IPS-15b (cell line): ENCODE measurements at regions not wholly inside any gene's neighbourhood (a gene's known extent, or its start where the extent isn't known, plus 50 kb on each side); places are given as distances from the start of the nearest gene placed in this dataset.

ENCODE experiments used
- H3K27me3 ChIP-seq: one replicate; pipeline ENCODE4 v1.6.1; 2013; ENCODE audit warnings: low read length; ENCODE audit not compliant: control insufficient read depth, insufficient read depth
- H3K36me3 ChIP-seq: one replicate; pipeline ENCODE4 v1.6.1; 2013; ENCODE audit warnings: low read length; ENCODE audit not compliant: control insufficient read depth, insufficient read depth
- H3K4me1 ChIP-seq: one replicate; pipeline ENCODE4 v1.6.1; 2013; ENCODE audit warnings: mild to moderate bottlenecking, low read length; ENCODE audit not compliant: control insufficient read depth, insufficient read depth
- H3K4me3 ChIP-seq: one replicate; pipeline ENCODE4 v1.5.1; 2013; ENCODE audit warnings: low read depth, low read length
- H3K9ac ChIP-seq: one replicate; pipeline ENCODE4 v1.6.1; 2013; ENCODE audit warnings: low read depth, mild to moderate bottlenecking, low read length
- H3K9me3 ChIP-seq: one replicate; pipeline ENCODE4 v1.6.1; 2013; ENCODE audit warnings: mild to moderate bottlenecking, low read length; ENCODE audit not compliant: control insufficient read depth, insufficient read depth

DNA sequence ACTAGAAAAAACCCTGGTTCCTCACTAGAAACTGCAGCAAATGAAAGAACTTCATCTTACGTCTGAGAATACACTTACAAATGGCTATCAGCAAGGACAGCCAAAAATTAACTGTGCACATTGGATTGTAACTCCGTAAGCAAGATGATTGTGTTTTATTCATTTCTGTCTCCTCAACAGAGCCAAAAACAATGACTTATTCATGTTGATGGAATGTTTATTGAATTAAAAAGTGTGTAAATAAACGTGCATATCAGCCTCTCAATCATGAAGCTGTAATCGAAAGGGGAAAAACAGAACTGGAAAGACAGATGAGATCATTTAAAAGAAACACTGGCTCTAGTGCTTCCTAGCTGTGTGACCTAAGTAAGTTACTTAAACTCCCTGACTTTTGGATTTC, 307.5 kb upstream of the ZC3H12C start:
- Histone ChIP-seq H3K4me3 (no peak overlapping the region), H3K9me3 (no peaks in the 10 kb centered on the region), H3K36me3 (no peaks in the 10 kb centered on the region), H3K9ac (no peak overlapping the region), H3K27me3 (no peaks in the 10 kb centered on the region), H3K4me1 (no peaks in the 10 kb centered on the region)

- no peaks in the 10 kb centered on the region for H3K4me1 ChIP-seq
These were observed 304.2 kb upstream of the ZC3H12C start for GRCh38 chr11:109788948-109789490.

DNA sequence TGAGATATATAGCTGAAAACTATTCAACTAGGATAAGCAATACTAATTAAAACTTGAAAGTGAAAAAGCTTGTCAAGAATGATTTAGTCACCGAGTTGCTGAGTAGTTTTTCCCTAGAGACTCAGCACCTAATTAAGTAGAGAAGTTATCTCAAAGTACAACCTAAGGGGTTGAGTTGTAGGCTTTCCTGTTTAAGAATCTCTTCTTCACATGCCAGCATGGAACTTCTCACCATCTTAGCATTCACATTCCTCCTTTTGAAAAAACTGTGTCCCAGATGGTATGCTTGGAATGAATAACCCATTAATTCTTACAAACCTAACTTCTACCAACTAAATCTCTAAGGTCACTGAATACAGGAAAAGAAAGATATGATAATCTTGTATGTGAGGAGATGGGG, 303.3 kb upstream of the ZC3H12C start:
- Histone ChIP-seq H3K27me3 (no peaks in the 10 kb centered on the region), H3K4me3 (no peak overlapping the region), H3K4me1 (no peaks in the 10 kb centered on the region), H3K9ac (no peak overlapping the region), H3K9me3 (no peaks in the 10 kb centered on the region), H3K36me3 (no peaks in the 10 kb centered on the region)

More at GRCh38 chr11:109788948-109789490, 304.2 kb upstream of the ZC3H12C start:
- H3K36me3 ChIP-seq: no peaks in the 10 kb centered on the region
- H3K9me3 ChIP-seq: no peaks in the 10 kb centered on the region
- H3K4me3 ChIP-seq: no peak overlapping the region
- H3K27me3 ChIP-seq: no peaks in the 10 kb centered on the region
- no peak overlapping the region for H3K9ac ChIP-seq

DNA sequence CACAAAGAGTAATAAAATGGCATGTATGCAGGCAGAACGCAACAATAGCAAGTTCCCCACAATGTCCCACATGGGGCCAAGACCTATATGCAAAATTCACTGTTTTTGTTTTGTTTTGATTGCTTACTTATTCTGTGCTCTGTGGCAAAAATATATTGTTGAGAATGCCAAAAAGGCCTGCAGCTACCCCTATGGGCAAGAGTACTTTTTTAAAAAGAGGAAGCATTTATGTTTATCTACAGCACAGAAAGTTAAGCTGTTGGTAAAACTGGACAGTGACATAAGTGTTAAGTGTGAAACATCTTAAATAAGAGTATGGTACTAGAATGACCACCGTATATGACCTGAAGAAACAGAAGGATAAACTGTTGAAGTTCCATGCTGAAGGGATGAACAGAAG, 301.9 kb upstream of the ZC3H12C start:
- Histone ChIP-seq H3K9me3 (no peaks in the 10 kb centered on the region), H3K4me3 (no peak overlapping the region), H3K9ac (no peak overlapping the region), H3K27me3 (no peaks in the 10 kb centered on the region), H3K36me3 (no peaks in the 10 kb centered on the region), H3K4me1 (no peaks in the 10 kb centered on the region)

GRCh38 chr11:109794501-109794900, 298.7 kb upstream of the ZC3H12C start:
- no peak overlapping the region for H3K4me3 ChIP-seq
- H3K27me3 ChIP-seq: no peaks in the 10 kb centered on the region

GRCh38 chr11:109795234-109795633, 298.0 kb upstream of the ZC3H12C start:
- no peaks in the 10 kb centered on the region for H3K27me3 ChIP-seq
- H3K9me3 ChIP-seq: no peaks in the 10 kb centered on the region
- H3K9ac ChIP-seq: no peak overlapping the region
- H3K36me3 ChIP-seq: no peaks in the 10 kb centered on the region
- H3K4me1 ChIP-seq: no peaks in the 10 kb centered on the region
- H3K4me3 ChIP-seq: no peak overlapping the region

More at GRCh38 chr11:109794501-109794900, 298.7 kb upstream of the ZC3H12C start:
- H3K4me1 ChIP-seq: no peaks in the 10 kb centered on the region
- H3K36me3 ChIP-seq: no peaks in the 10 kb centered on the region
- no peak overlapping the region for H3K9ac ChIP-seq
- H3K9me3 ChIP-seq: no peaks in the 10 kb centered on the region

DNA sequence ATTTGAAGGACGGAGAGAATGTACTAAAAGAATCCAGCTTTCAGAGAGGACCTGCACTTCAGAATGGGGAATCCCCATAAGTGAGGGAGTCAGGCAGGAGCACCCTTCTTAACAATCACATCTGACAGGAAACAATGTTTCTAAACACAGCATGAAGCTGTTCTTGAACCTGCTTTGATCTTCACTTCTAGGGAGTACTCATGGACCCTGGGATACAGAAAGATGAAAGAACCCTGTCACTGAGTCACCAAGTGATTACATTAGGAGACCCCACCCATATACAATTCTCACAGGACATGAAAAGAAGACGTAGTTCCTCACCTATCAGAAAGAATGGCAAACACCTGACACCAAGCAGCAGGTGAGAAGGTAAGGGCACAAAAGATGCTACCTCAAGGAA, 296.9 kb upstream of the ZC3H12C start:
- no peaks in the 10 kb centered on the region for H3K27me3 ChIP-seq
- no peaks in the 10 kb centered on the region for H3K36me3 ChIP-seq
- no peaks in the 10 kb centered on the region for H3K4me1 ChIP-seq
- H3K4me3 ChIP-seq: no peak overlapping the region
- H3K9ac ChIP-seq: no peak overlapping the region
- no peaks in the 10 kb centered on the region for H3K9me3 ChIP-seq

DNA sequence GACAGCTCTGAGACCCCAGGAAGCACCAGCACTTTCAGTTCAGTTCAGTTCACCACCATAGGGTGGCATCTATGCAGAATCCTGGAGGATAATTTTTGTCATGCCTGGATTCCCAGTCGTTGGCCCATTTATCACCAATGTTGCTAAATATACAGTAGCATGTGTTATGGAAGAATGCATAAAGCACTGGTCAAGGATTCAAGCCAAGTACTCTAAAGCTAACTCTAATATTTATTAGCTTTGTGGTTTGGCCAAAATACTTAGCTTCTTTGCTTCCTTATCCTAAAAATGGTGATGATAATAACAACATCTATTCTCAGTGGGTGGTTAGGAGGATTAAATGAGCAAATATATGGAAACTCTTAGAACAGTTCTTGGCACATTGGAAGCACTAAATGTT, 294.7 kb upstream of the ZC3H12C start:
- Histone ChIP-seq H3K36me3 (no peaks in the 10 kb centered on the region), H3K9ac (no peak overlapping the region), H3K4me3 (no peak overlapping the region), H3K4me1 (no peaks in the 10 kb centered on the region), H3K9me3 (no peaks in the 10 kb centered on the region), H3K27me3 (no peaks in the 10 kb centered on the region)

DNA sequence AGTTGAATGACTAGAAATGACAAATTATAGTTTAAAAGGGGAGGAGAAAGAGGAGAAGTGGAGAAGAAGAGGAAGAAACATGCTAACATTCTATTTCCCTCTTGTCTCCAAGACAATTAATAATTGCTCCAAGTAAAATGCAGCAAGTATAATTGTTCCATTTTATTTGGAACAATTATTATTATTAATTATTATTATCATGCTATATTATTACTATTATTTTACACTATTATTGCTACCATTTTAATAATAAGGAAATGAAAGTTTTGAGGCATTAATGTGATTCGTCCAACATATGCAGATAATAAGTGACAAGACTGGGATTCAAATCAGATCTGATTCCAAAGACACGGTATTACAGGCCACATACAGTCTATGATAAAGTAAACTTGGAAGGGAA, 293.6 kb upstream of the ZC3H12C start:
- H3K4me3 ChIP-seq: no peak overlapping the region
- H3K9me3 ChIP-seq: no peaks in the 10 kb centered on the region
- no peaks in the 10 kb centered on the region for H3K27me3 ChIP-seq
- H3K4me1 ChIP-seq: no peaks in the 10 kb centered on the region
- no peaks in the 10 kb centered on the region for H3K36me3 ChIP-seq
- no peak overlapping the region for H3K9ac ChIP-seq

GRCh38 chr11:109804911-109805310, 288.3 kb upstream of the ZC3H12C start:
- no peaks in the 10 kb centered on the region for H3K9me3 ChIP-seq
- H3K36me3 ChIP-seq: no peaks in the 10 kb centered on the region
- no peak overlapping the region for H3K9ac ChIP-seq
- H3K27me3 ChIP-seq: no peaks in the 10 kb centered on the region
- H3K4me3 ChIP-seq: no peak overlapping the region
- H3K4me1 ChIP-seq: no peaks in the 10 kb centered on the region

- no peaks in the 10 kb centered on the region for H3K9me3 ChIP-seq
- no peak overlapping the region for H3K9ac ChIP-seq
- H3K4me3 ChIP-seq: no peak overlapping the region
- H3K27me3 ChIP-seq: no peaks in the 10 kb centered on the region
- no peaks in the 10 kb centered on the region for H3K36me3 ChIP-seq
- no peaks in the 10 kb centered on the region for H3K4me1 ChIP-seq
These were observed 287.0 kb upstream of the ZC3H12C start for GRCh38 chr11:109806205-109806604.

DNA sequence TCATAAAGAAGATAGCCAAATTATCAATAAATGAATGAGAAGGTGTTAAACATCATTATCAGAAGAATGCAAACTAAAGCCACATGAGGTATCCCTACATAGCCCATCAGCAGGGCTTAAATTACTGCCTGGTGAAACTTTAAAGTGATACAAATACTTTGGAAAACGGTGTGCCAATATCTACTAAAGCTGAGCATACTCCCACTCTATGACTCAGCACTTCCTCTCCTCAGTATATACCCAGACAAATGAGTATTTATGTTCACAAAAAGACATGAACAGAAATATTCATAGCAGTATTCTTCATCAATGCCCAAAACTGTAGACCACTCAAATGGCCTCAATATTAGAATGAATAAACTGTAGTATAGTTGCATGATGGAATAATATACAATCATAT, 284.6 kb upstream of the ZC3H12C start:
- Histone ChIP-seq H3K4me1 (no peaks in the 10 kb centered on the region), H3K36me3 (no peaks in the 10 kb centered on the region), H3K4me3 (no peak overlapping the region), H3K9ac (no peak overlapping the region), H3K9me3 (no peaks in the 10 kb centered on the region), H3K27me3 (no peaks in the 10 kb centered on the region)
